ENCODE measurements at regions not wholly inside any gene's neighbourhood (a gene's known extent, or its start where the extent isn't known, plus 50 kb on each side); places are given as distances from the start of the nearest gene placed in this dataset.

- TF ChIP-seq CTCF (IDR thresholded peaks at IDR 0.05) (no peak), POLR2A (IDR thresholded peaks at IDR 0.05) (no peak), EP300 (IDR thresholded peaks at IDR 0.05) (no peak)
These were observed 60.0 kb upstream of the SLC13A1 start for GRCh38 chr7:123259759-123260158.
